ENCODE measurements at regions not wholly inside any gene's neighbourhood (a gene's known extent, or its start where the extent isn't known, plus 50 kb on each side); places are given as distances from the start of the nearest gene placed in this dataset.

GRCh38 chr6:138648127-138648526, 125.4 kb upstream of the CCDC28A start:
- no peak for TF ChIP-seq PRDM2 (tag by site-specific recombination; IDR thresholded peaks at IDR 0.05; ENCODE audit: borderline replicate concordance)
- TF ChIP-seq ZBTB20 (tag by site-specific recombination; IDR thresholded peaks at IDR 0.05) = no peak
- no peak for TF ChIP-seq CTCF (tag by site-specific recombination; IDR thresholded peaks at IDR 0.05)
- no peak for TF ChIP-seq TRIM28 (IDR thresholded peaks at IDR 0.05; ENCODE audit: borderline replicate concordance, low read length)
- no peak for TF ChIP-seq ZNF132 (tag by site-specific recombination; IDR thresholded peaks at IDR 0.05; ENCODE audit: borderline replicate concordance)
- TF ChIP-seq ZNF211 (tag by site-specific recombination; IDR thresholded peaks at IDR 0.05; ENCODE audit: low read depth) = no peak
- no peak for TF ChIP-seq ZNF23 (tag by site-specific recombination; IDR thresholded peaks at IDR 0.05; ENCODE audit: borderline replicate concordance)
- no peak for TF ChIP-seq HOXD13 (CRISPR knock-in tag; IDR thresholded peaks at IDR 0.05; ENCODE audit: borderline replicate concordance)
- TF ChIP-seq ZNF830 (tag by site-specific recombination; IDR thresholded peaks at IDR 0.05; ENCODE audit: low read depth) = no peak

Measured in HEK293 (cell line).